ENCODE measurements at regions not wholly inside any gene's neighbourhood (a gene's known extent, or its start where the extent isn't known, plus 50 kb on each side); places are given as distances from the start of the nearest gene placed in this dataset.

DNA sequence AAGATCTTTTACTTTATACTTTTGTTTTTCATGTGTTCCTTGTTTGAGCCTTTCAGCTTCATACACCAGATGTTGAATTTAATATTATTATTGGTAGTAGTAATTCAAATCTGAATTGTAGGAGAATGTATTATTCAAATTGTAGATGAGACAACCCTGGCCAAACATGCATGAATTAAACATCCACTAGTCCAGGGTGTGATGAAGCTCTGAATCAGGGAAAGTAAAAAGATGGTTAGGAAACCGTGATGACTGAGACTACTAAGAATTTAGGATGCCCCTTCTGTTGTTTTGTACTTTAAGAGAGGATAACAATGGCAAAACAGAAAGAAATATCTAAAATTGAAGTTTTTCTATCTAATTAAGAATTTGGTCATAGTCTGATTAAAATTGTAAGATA is 227.8 kb upstream of the CDH2 start:
- H3K4me1 Mint-ChIP-seq (ENCODE audit: low read depth, unreplicated experiment) = no peaks in the 10 kb centered on the region
- no peak for DNase-seq
- no peak overlapping the region for H3K4me3 Mint-ChIP-seq (ENCODE audit: unreplicated experiment)
- no peak overlapping the region for H3K27ac Mint-ChIP-seq (ENCODE audit: unreplicated experiment)
- H3K27me3 ChIP-seq (replicated peaks; ENCODE audit: control insufficient read depth, insufficient read depth, low read length) = no peaks in the 10 kb centered on the region
- ChIA-PET CTCF (no interaction called here), POLR2A (no interaction called here)
- H3K4me3 ChIP-seq (ENCODE audit: low read depth, low read length) = no peak overlapping the region
- intact Hi-C loops (cut with micrococcal nuclease; ENCODE audit: unreplicated experiment) = no loop called here
- H3K27me3 Mint-ChIP-seq (ENCODE audit: insufficient read depth, unreplicated experiment) = no peaks in the 10 kb centered on the region
- no peaks in the 10 kb centered on the region for H3K36me3 Mint-ChIP-seq (ENCODE audit: insufficient read depth, unreplicated experiment)
- no peaks in the 10 kb centered on the region for H3K9me3 ChIP-seq
- H3K4me1 ChIP-seq = no peaks in the 10 kb centered on the region
- BruUV-seq (replicated peaks) = no TSS peak
- TF ChIP-seq, protein P1, sequence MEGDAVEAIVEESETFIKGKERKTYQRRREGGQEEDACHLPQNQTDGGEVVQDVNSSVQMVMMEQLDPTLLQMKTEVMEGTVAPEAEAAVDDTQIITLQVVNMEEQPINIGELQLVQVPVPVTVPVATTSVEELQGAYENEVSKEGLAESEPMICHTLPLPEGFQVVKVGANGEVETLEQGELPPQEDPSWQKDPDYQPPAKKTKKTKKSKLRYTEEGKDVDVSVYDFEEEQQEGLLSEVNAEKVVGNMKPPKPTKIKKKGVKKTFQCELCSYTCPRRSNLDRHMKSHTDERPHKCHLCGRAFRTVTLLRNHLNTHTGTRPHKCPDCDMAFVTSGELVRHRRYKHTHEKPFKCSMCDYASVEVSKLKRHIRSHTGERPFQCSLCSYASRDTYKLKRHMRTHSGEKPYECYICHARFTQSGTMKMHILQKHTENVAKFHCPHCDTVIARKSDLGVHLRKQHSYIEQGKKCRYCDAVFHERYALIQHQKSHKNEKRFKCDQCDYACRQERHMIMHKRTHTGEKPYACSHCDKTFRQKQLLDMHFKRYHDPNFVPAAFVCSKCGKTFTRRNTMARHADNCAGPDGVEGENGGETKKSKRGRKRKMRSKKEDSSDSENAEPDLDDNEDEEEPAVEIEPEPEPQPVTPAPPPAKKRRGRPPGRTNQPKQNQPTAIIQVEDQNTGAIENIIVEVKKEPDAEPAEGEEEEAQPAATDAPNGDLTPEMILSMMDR (IDR thresholded peaks at IDR 0.05; ENCODE audit: insufficient read depth in 1 of 2, low read depth in 1 of 2, low read length in 1 of 2, severe bottlenecking in 1 of 2, unreplicated experiment in 1 of 2) = no peak
- H3K9me3 Mint-ChIP-seq (ENCODE audit: unreplicated experiment) = no peaks in the 10 kb centered on the region
- no peaks in the 10 kb centered on the region for H3K36me3 ChIP-seq (ENCODE audit: control insufficient read depth, insufficient read depth, low read length)

DNA sequence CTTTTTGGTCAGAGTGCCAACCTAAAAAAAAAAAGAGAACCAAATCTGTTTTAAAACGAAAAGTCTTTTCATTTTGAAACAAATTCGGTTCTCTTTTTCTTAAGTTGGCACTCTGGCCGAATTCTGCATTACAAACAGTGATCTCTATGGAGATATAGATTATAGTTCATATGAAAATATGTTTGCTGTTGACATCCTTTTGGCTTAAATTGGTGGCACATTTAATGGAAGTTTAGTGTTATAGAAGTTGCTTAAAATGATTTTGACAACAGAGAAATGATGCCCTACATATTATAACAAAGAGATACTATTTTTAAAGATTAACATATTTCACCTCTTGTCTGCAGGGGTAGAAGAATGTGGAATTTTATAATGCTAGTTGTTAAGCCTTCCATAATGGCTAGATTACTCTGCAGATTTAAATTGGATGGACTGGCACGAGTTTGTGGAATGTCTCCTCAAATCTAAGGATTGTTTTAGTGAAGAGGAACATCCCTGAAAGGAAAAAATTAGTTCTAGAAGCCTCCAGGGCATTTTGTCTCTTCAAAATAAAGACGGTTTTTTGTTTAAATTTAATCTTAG is 222.9 kb upstream of the CDH2 start:
- TF ChIP-seq, protein P1 (IDR thresholded peaks at IDR 0.05; ENCODE audit: insufficient read depth in 1 of 2, low read depth in 1 of 2, low read length in 1 of 2, severe bottlenecking in 1 of 2, unreplicated experiment in 1 of 2) = no peak
- Mint-ChIP-seq H3K4me1 (ENCODE audit: low read depth, unreplicated experiment) (no peaks in the 10 kb centered on the region), H3K36me3 (ENCODE audit: insufficient read depth, unreplicated experiment) (no peaks in the 10 kb centered on the region), H3K27ac (ENCODE audit: unreplicated experiment) (no peak overlapping the region), H3K27me3 (ENCODE audit: insufficient read depth, unreplicated experiment) (no peaks in the 10 kb centered on the region), H3K9me3 (ENCODE audit: unreplicated experiment) (no peaks in the 10 kb centered on the region), H3K4me3 (ENCODE audit: unreplicated experiment) (no peak overlapping the region)
- Histone ChIP-seq H3K4me3 (ENCODE audit: low read depth, low read length) (no peak overlapping the region), H3K36me3 (ENCODE audit: control insufficient read depth, insufficient read depth, low read length) (no peaks in the 10 kb centered on the region), H3K27me3 (replicated peaks; ENCODE audit: control insufficient read depth, insufficient read depth, low read length) (no peaks in the 10 kb centered on the region), H3K4me1 (no peaks in the 10 kb centered on the region), H3K9me3 (no peaks in the 10 kb centered on the region)
- no peak for DNase-seq
- CTCF ChIA-PET = no interaction called here
- intact Hi-C loops (cut with micrococcal nuclease; ENCODE audit: unreplicated experiment) = no loop called here
- BruUV-seq (replicated peaks) = no TSS peak
- POLR2A ChIA-PET = no interaction called here

DNA sequence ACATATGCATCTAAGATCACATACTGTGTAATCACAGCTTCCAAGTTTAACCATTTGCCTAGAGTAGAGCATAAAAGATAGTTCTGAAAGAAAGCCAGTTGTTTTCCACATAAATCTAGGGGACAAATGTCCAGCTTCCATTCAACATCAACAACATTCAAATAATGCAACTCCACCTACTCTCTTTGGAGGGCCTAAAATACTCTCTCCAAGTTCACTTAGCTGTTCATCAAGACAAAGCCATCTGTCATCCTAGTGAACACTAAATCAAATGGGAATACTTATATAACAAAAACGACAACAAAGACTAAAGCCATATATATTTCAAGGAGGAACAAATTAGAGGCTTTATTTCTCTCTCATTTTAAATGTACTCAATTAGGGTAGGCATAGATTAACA is 221.5 kb upstream of the CDH2 start:
- Histone ChIP-seq H3K36me3 (ENCODE audit: control insufficient read depth, insufficient read depth, low read length) (no peaks in the 10 kb centered on the region), H3K27me3 (replicated peaks; ENCODE audit: control insufficient read depth, insufficient read depth, low read length) (no peaks in the 10 kb centered on the region), H3K4me1 (no peaks in the 10 kb centered on the region), H3K4me3 (ENCODE audit: low read depth, low read length) (no peak overlapping the region), H3K9me3 (no peaks in the 10 kb centered on the region)
- intact Hi-C loops (cut with micrococcal nuclease; ENCODE audit: unreplicated experiment) = no loop called here
- Mint-ChIP-seq H3K9me3 (ENCODE audit: unreplicated experiment) (no peaks in the 10 kb centered on the region), H3K4me1 (ENCODE audit: low read depth, unreplicated experiment) (no peaks in the 10 kb centered on the region), H3K27ac (ENCODE audit: unreplicated experiment) (no peak overlapping the region), H3K36me3 (ENCODE audit: insufficient read depth, unreplicated experiment) (no peaks in the 10 kb centered on the region), H3K4me3 (ENCODE audit: unreplicated experiment) (no peak overlapping the region), H3K27me3 (ENCODE audit: insufficient read depth, unreplicated experiment) (no peaks in the 10 kb centered on the region)
- TF ChIP-seq, protein P1 (IDR thresholded peaks at IDR 0.05; ENCODE audit: insufficient read depth in 1 of 2, low read depth in 1 of 2, low read length in 1 of 2, severe bottlenecking in 1 of 2, unreplicated experiment in 1 of 2) = no peak
- ChIA-PET POLR2A (no interaction called here), CTCF (no interaction called here)
- no peak for DNase-seq
- BruUV-seq (replicated peaks) = no TSS peak
